ENCODE measurements at regions not wholly inside any gene's neighbourhood (a gene's known extent, or its start where the extent isn't known, plus 50 kb on each side); places are given as distances from the start of the nearest gene placed in this dataset.

DNA sequence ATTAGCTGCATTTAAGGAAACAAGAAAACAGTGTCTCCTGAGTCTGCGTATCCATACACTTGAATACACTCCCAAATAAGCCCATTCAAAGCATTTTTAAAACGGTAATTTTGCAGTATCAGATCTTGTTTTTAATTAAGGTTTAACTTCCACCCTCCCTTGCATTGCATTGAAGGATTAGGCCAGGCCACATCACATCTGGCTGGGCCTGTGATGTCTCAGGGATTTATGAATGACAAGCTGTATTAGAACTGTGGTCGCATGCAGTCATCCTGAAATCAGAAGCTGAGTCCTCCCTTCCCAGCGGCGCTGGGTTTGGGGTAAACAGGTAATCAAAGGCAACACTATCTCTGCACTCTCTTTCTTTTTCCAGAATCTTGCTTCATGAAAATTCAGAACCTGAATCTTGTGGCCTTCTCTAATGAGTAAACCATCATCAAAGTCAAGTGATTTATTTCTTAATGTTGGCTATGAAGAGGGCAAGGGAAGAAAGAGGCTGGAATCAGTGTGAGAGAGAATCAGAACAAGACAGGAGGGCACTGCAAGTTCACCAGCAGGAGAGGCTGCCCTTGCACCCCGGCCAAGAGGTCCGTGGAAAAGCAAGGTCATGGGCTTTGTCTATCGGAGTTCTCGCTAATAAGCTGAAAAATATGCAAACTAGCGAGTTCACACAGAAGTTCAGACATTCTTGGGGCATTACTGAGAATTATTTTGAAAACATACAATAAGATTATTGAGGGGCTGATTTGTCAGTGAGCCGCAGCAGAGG is 80.0 kb upstream of the ZSWIM6 start:
- H3K4me3 ChIP-seq (ENCODE audit: low read depth, low read length), result no peak overlapping the region

GRCh38 chr5:61252643-61252925 is 79.5 kb upstream of the ZSWIM6 start:
- TF ChIP-seq, protein P1, sequence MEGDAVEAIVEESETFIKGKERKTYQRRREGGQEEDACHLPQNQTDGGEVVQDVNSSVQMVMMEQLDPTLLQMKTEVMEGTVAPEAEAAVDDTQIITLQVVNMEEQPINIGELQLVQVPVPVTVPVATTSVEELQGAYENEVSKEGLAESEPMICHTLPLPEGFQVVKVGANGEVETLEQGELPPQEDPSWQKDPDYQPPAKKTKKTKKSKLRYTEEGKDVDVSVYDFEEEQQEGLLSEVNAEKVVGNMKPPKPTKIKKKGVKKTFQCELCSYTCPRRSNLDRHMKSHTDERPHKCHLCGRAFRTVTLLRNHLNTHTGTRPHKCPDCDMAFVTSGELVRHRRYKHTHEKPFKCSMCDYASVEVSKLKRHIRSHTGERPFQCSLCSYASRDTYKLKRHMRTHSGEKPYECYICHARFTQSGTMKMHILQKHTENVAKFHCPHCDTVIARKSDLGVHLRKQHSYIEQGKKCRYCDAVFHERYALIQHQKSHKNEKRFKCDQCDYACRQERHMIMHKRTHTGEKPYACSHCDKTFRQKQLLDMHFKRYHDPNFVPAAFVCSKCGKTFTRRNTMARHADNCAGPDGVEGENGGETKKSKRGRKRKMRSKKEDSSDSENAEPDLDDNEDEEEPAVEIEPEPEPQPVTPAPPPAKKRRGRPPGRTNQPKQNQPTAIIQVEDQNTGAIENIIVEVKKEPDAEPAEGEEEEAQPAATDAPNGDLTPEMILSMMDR (IDR thresholded peaks at IDR 0.05; ENCODE audit: insufficient read depth, low read depth, low read length), result no peak
- no peak for DNase-seq (ENCODE audit: low read depth)
- no peak overlapping the region for H3K4me3 ChIP-seq (ENCODE audit: low read depth, low read length)

More for the DNA sequence above, 80.0 kb upstream of the ZSWIM6 start:
- peak; percentile 41 for DNase-seq (ENCODE audit: low read depth)
- TF ChIP-seq, protein P1 (IDR thresholded peaks at IDR 0.05; ENCODE audit: insufficient read depth, low read depth, low read length), result no peak

DNA sequence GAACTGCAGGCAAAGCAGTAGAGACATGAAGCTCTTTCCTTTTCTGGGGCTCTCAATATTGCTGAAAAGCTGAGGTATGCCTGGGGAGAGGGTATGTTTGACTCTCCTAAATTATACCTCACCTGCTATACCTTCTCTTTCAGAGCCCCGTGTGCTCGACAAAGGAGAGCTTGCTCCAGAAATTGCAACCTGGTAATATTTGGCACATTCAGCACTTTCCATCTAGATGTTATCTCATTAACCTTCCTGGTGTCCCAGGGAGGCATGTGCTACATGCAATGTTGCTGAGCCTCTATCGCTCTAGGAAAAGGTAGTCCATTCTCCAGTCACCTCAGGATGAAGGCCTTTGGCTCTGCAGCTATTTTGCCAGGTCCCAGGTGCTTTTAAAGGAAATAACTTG is 78.5 kb upstream of the ZSWIM6 start:
- DNase-seq (ENCODE audit: low read depth), result no peak
- H3K4me3 ChIP-seq (ENCODE audit: low read depth, low read length), result no peak overlapping the region
- TF ChIP-seq, protein P1 (IDR thresholded peaks at IDR 0.05; ENCODE audit: insufficient read depth, low read depth, low read length), result no peak

GRCh38 chr5:61254969-61255555 is 77.0 kb upstream of the ZSWIM6 start:
- DNase-seq (ENCODE audit: low read depth), result no peak
- TF ChIP-seq, protein P1 (IDR thresholded peaks at IDR 0.05; ENCODE audit: insufficient read depth, low read depth, low read length), result no peak
- H3K4me3 ChIP-seq (ENCODE audit: low read depth, low read length), result no peak overlapping the region

DNA sequence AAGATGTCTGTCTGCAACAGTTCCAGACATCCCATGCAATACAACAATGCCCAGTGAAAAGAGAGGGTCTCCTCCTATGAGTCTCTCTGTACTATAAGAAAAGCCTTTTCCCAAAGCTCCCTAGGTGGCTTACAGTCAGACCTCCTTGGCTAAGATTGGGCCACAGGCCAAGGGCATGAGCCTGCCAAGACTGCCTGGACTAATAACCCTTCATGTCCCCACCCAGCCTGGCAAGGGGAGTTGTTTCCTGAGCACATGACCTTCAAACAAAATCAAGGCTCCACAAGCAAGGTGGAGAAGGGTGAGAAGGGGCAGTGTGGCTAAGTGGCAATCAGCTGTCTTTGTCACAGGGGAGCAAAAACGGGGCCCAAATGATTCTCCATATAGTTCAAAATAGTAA is 75.6 kb upstream of the ZSWIM6 start:
- no peak for DNase-seq (ENCODE audit: low read depth)
- H3K4me3 ChIP-seq (ENCODE audit: low read depth, low read length), result no peak overlapping the region
- TF ChIP-seq, protein P1 (IDR thresholded peaks at IDR 0.05; ENCODE audit: insufficient read depth, low read depth, low read length), result no peak

GRCh38 chr5:61257421-61257820 is 74.6 kb upstream of the ZSWIM6 start:
- DNase-seq (ENCODE audit: low read depth), result no peak
- TF ChIP-seq, protein P1 (IDR thresholded peaks at IDR 0.05; ENCODE audit: insufficient read depth, low read depth, low read length), result no peak

More at GRCh38 chr5:61257421-61257820, 74.6 kb upstream of the ZSWIM6 start:
- H3K4me3 ChIP-seq (ENCODE audit: low read depth, low read length), result no peak overlapping the region
